A673 (cell line): ENCODE measurements at regions not wholly inside any gene's neighbourhood (a gene's known extent, or its start where the extent isn't known, plus 50 kb on each side); places are given as distances from the start of the nearest gene placed in this dataset.

Source experiments
- BruUV-seq: library from RNA; stranded (reverse); fragments of 400-500 nt; replicated peaks from 2 replicates; lab custom pipeline; 2021; lab: Mats Ljungman, UMichigan
- CTCF ChIA-PET: fragments of 300-600 bp; sonication (Branson Sonifier 250); formaldehyde crosslinking; loops from one replicate; lab custom pipeline; 2022; ENCODE audit warnings: antibody characterized with exemption; lab: Charles Lee
- POLR2A ChIA-PET: fragments of 300-600 bp; sonication (Branson Sonifier 250); formaldehyde crosslinking; loops from one replicate; lab custom pipeline; 2022; ENCODE audit warnings: antibody characterized with exemption; ENCODE audit not compliant: low non-redundant PET; lab: Charles Lee
- DNase-seq: peaks from one replicate; pipeline ENCODE4 v3.0.0-alpha.2; 2015; ENCODE audit warnings: low spot score
- H3K27ac ChIP-seq: fragments of 200-600 bp; sonication (generic); 2 replicates; pipeline ENCODE4 v1.5.1; 2016; ENCODE audit warnings: mixed run types, low read depth, mild to moderate bottlenecking, mixed read lengths, antibody characterized with exemption, low read length; ENCODE audit not compliant: poor library complexity, severe bottlenecking
- H3K27me3 ChIP-seq: fragments of 200-600 bp; sonication (generic); replicated peaks from 2 replicates; pipeline ENCODE4 v1.6.1; 2017; ENCODE audit warnings: mixed run types, low read depth, mild to moderate bottlenecking, mixed read lengths, antibody characterized with exemption, low read length; ENCODE audit not compliant: insufficient read depth, poor library complexity
- H3K36me3 ChIP-seq: fragments of 200-600 bp; sonication (generic); 2 replicates; pipeline ENCODE4 v1.6.1; 2016; ENCODE audit warnings: mixed run types, mild to moderate bottlenecking, mixed read lengths, antibody characterized with exemption, low read length; ENCODE audit not compliant: insufficient read depth, poor library complexity, severe bottlenecking
- H3K4me1 ChIP-seq: fragments of 200-600 bp; sonication (generic); 2 replicates; pipeline ENCODE4 v1.6.1; 2017; ENCODE audit warnings: mixed run types, mild to moderate bottlenecking, mixed read lengths, antibody characterized with exemption, low read length; ENCODE audit not compliant: insufficient read depth, poor library complexity, severe bottlenecking
- H3K4me3 ChIP-seq: fragments of 200-600 bp; sonication (generic); 2 replicates; pipeline ENCODE4 v1.5.1; 2016; ENCODE audit warnings: low read depth, mixed run types, mild to moderate bottlenecking, mixed read lengths, low read length; ENCODE audit not compliant: poor library complexity, severe bottlenecking
- H3K9me3 ChIP-seq: fragments of 200-600 bp; sonication (generic); 2 replicates; pipeline ENCODE4 v1.6.1; 2016; ENCODE audit warnings: mixed run types, low read depth, mild to moderate bottlenecking, mixed read lengths, antibody characterized with exemption, low read length; ENCODE audit not compliant: poor library complexity, severe bottlenecking
- EZH2 ChIP-seq: fragments of 200-600 bp; sonication (generic); IDR thresholded peaks from 2 replicates; pipeline ENCODE4 v1.6.1; 2017; ENCODE audit warnings: borderline replicate concordance, low read depth, mild to moderate bottlenecking, mixed read lengths, antibody characterized with exemption, low read length; ENCODE audit not compliant: poor library complexity, severe bottlenecking
- intact Hi-C: fragments of 100-400 bp; cut with micrococcal nuclease; formaldehyde crosslinking; loops from one replicate; pipeline ENCODE4 v1.10.0; 2022; ENCODE audit not compliant: unreplicated experiment
- TF ChIP-seq, protein P1 (sequence below): fragments of 300-800, 200-600 bp; sonication (generic); conservative IDR thresholded peaks from 2 replicates; pipeline ENCODE4 v1.5.1; 2017; ENCODE audit warnings: low read depth, mild to moderate bottlenecking, antibody characterized with exemption, low read length, moderate library complexity, mixed read lengths

DNA sequence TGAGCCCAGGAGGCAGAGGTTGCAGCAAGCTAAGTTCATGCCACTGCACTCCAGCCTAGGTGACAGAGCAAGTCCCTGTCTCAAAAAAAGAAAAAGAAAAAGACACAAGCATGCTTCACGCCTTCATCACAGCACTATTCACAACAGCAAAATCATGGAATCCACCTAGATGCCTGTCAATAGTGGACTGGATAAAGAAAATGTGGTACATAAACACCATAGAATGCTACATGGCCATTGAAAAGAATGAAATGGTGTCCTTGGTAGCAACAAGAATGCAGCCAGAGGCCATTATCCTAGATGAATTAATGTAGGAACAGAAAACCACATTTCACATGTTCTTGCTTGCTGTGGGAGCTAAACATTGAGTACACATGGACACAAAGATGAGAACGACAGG, 392.6 kb downstream of the EIPR1 start:
- TF ChIP-seq EZH2, result no peak
- TF ChIP-seq, protein P1, sequence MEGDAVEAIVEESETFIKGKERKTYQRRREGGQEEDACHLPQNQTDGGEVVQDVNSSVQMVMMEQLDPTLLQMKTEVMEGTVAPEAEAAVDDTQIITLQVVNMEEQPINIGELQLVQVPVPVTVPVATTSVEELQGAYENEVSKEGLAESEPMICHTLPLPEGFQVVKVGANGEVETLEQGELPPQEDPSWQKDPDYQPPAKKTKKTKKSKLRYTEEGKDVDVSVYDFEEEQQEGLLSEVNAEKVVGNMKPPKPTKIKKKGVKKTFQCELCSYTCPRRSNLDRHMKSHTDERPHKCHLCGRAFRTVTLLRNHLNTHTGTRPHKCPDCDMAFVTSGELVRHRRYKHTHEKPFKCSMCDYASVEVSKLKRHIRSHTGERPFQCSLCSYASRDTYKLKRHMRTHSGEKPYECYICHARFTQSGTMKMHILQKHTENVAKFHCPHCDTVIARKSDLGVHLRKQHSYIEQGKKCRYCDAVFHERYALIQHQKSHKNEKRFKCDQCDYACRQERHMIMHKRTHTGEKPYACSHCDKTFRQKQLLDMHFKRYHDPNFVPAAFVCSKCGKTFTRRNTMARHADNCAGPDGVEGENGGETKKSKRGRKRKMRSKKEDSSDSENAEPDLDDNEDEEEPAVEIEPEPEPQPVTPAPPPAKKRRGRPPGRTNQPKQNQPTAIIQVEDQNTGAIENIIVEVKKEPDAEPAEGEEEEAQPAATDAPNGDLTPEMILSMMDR, result no peak
- no peak overlapping the region for H3K27ac ChIP-seq
- intact Hi-C loops, result no loop called here
- H3K4me1 ChIP-seq, result no peaks in the 10 kb centered on the region
- H3K36me3 ChIP-seq, result no peaks in the 10 kb centered on the region
- H3K27me3 ChIP-seq, result no peaks in the 10 kb centered on the region
- no peak for DNase-seq
- ChIA-PET CTCF (no interaction called here), POLR2A (no interaction called here)
- no TSS peak for BruUV-seq
- no peak overlapping the region for H3K4me3 ChIP-seq
- H3K9me3 ChIP-seq, result no peaks in the 10 kb centered on the region

DNA sequence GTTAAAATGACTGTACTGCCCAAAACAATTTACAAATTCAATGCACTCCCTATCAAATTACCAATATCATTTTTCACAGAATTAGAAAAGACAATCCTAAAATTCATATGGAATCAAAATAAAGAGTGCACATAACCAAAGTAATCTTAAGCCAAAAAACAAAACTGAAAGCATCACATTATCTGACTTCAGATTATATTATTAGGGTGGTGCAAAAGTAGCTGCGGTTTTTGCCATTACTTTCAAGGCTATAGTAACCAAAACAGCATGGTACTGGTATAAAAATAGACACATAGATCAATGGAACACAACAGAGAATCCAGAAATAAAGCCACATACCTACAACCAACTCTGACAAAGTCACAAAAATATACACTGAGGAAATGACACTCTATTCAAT, 396.6 kb downstream of the EIPR1 start:
- no peaks in the 10 kb centered on the region for H3K4me1 ChIP-seq
- no peaks in the 10 kb centered on the region for H3K9me3 ChIP-seq
- no peak for DNase-seq
- POLR2A ChIA-PET, result no interaction called here
- no peak overlapping the region for H3K4me3 ChIP-seq
- CTCF ChIA-PET, result no interaction called here
- intact Hi-C loops, result no loop called here
- TF ChIP-seq, protein P1, result no peak
- TF ChIP-seq EZH2, result no peak
- H3K27ac ChIP-seq, result no peak overlapping the region
- H3K36me3 ChIP-seq, result no peaks in the 10 kb centered on the region
- peaks cover 3% of the 10 kb centered on the region for H3K27me3 ChIP-seq
- BruUV-seq, result no TSS peak

DNA sequence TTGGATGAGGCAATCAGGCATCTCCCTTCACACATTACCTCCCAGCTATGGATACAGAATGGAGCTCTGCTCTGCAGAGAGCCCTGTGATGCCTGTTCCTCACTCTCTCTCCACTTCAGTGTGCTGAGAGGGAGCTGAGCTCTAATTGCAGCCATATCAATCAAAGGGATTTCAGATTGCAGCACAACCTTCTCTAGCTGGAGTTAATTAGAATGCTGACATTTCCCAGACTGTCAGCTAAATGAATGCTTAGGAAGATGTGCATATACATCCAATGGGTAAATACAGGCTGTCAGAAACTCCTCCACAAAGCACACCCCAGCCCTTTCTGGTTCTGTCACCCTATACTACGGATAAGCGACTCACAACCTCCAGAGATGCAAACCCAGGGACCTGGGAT, 402.6 kb downstream of the EIPR1 start:
- intact Hi-C loops, result no loop called here
- POLR2A ChIA-PET, result no interaction called here
- TF ChIP-seq, protein P1, result no peak
- no peak for TF ChIP-seq EZH2
- no TSS peak for BruUV-seq
- Histone ChIP-seq H3K27me3 (peaks cover 3% of the 10 kb centered on the region), H3K9me3 (no peaks in the 10 kb centered on the region), H3K4me1 (no peaks in the 10 kb centered on the region), H3K27ac (no peak overlapping the region), H3K4me3 (no peak overlapping the region), H3K36me3 (no peaks in the 10 kb centered on the region)
- CTCF ChIA-PET, result no interaction called here
- DNase-seq, result no peak
